CD4-positive, alpha-beta T cell treated with Interleukin-2 at 100 ng/mL for 4 hours (primary cell): ENCODE measurements at regions not wholly inside any gene's neighbourhood (a gene's known extent, or its start where the extent isn't known, plus 50 kb on each side); places are given as distances from the start of the nearest gene placed in this dataset.

Experiments used
- DNase-seq: peaks from one replicate; pipeline ENCODE4 v3.0.0-alpha.2; 2020; ENCODE audit warnings: low spot score

- DNase-seq: no peak
These were observed 366.5 kb upstream of the LCORL start for GRCh38 chr4:18388039-18388438.

DNA sequence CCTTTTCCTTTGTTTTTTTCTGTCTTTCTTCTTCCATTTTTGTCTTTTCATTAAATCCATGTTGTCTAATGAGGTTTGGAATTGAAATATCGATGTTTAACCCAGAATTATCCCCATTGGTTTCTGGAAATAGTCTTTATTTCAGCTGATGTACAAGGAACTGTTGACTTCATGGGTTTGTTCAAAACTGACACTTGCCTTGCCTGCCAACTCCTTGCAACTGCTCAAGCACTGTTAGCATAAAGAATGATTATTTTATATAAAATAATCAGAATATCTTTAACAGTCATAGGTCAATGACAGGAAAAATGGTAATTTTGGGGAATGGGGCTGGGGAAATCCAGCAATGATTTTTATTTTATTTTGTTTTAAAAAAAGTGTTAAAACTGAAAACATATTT lies 359.6 kb upstream of the LCORL start:
- no peak for DNase-seq

- DNase-seq: no peak
These were observed 348.0 kb upstream of the LCORL start for GRCh38 chr4:18369561-18369960.

- no peak for DNase-seq
These were observed 345.3 kb upstream of the LCORL start for GRCh38 chr4:18366892-18367291.

GRCh38 chr4:18366136-18366535 lies 344.6 kb upstream of the LCORL start:
- no peak for DNase-seq

GRCh38 chr4:18343581-18343980 lies 322.0 kb upstream of the LCORL start:
- no peak for DNase-seq

DNA sequence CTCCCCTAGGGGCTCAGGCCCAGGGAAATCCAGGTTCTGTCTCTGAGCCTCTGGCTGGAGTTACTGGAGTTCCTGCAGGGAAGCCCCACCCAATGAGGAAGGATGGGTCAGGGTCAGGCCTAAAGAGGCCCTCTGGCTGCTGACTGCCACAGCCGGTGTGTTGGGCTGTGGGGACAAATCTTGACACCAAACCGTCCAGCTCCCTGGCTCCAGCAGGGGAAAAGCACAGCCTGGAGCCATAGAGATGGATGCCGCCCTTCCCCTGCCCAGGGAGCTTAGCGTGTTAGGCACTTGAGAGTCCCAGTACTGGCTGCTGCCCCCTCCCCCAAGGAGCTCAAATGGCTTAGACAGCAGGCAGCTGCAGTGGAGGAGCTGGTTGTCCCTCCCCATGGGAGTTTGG lies 321.3 kb upstream of the LCORL start:
- no peak for DNase-seq

GRCh38 chr4:18321956-18322530 lies 300.5 kb upstream of the LCORL start:
- no peak for DNase-seq

- no peak for DNase-seq
These were observed 297.9 kb upstream of the LCORL start for GRCh38 chr4:18319431-18319830.

- no peak for DNase-seq
These were observed 297.3 kb upstream of the LCORL start for GRCh38 chr4:18318682-18319388.

GRCh38 chr4:18314731-18315130 lies 293.2 kb upstream of the LCORL start:
- no peak for DNase-seq

- DNase-seq: no peak
These were observed 276.1 kb upstream of the LCORL start for GRCh38 chr4:18297684-18298083.

- no peak for DNase-seq
These were observed 274.9 kb upstream of the LCORL start for GRCh38 chr4:18296411-18296810.

DNA sequence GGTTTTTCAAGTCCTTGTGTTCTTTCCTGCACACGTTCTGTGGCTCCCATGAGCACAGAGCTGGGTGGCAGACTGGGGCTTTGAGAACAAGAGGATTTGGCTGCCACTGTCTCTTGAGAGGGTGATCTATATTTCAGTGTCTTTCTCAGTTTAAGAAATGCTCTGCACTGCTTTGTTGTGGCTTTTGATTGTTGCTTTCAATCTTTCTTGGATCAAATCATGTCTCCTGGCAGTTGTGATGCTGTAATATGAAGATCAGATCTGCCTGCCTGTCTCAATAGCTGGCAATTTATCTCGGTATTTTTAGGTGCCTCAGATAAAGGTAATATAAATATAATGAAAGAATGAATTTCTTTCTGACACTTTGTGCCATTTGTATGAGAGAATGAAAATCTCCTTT lies 273.3 kb upstream of the LCORL start:
- no peak for DNase-seq

- no peak for DNase-seq
These were observed 272.5 kb upstream of the LCORL start for GRCh38 chr4:18294021-18294420.

- no peak for DNase-seq
These were observed 270.9 kb upstream of the LCORL start for GRCh38 chr4:18292411-18292810.

- no peak for DNase-seq
These were observed 270.4 kb upstream of the LCORL start for GRCh38 chr4:18291981-18292380.

- no peak for DNase-seq
These were observed 269.7 kb upstream of the LCORL start for GRCh38 chr4:18291256-18291655.

- no peak for DNase-seq
These were observed 263.8 kb upstream of the LCORL start for GRCh38 chr4:18285357-18285756.

GRCh38 chr4:18278244-18278643 lies 256.7 kb upstream of the LCORL start:
- DNase-seq: no peak

DNA sequence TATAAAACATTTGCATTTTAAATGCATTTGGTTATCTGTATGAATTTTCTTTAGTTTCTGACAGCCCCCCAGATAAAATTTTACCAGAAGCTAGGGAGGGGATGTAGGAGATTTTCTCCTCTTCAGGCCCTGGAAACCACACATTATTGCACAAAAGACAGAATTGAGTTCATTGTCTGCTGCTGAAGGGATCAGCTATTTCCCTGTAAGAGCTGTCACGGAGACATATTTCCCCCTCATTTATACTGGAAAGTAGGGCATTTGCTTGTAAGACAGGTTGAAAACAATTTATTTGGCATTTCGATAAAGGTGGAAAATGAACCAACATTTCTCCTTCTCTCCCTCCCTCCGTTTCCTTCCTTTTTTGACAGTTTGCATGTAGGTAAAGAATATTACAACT lies 241.3 kb upstream of the LCORL start:
- no peak for DNase-seq

- DNase-seq: no peak
These were observed 230.5 kb upstream of the LCORL start for GRCh38 chr4:18252052-18252451.

- no peak for DNase-seq
These were observed 229.0 kb upstream of the LCORL start for GRCh38 chr4:18250564-18250963.

GRCh38 chr4:18248611-18249010 lies 227.1 kb upstream of the LCORL start:
- DNase-seq: no peak
